ENCODE measurements at regions not wholly inside any gene's neighbourhood (a gene's known extent, or its start where the extent isn't known, plus 50 kb on each side); places are given as distances from the start of the nearest gene placed in this dataset.
"Not testable (repeated sequence)": the region's sequence is repeated elsewhere in the genome, so short reads cannot be mapped to it uniquely, and the experiment has no call there.

DNA sequence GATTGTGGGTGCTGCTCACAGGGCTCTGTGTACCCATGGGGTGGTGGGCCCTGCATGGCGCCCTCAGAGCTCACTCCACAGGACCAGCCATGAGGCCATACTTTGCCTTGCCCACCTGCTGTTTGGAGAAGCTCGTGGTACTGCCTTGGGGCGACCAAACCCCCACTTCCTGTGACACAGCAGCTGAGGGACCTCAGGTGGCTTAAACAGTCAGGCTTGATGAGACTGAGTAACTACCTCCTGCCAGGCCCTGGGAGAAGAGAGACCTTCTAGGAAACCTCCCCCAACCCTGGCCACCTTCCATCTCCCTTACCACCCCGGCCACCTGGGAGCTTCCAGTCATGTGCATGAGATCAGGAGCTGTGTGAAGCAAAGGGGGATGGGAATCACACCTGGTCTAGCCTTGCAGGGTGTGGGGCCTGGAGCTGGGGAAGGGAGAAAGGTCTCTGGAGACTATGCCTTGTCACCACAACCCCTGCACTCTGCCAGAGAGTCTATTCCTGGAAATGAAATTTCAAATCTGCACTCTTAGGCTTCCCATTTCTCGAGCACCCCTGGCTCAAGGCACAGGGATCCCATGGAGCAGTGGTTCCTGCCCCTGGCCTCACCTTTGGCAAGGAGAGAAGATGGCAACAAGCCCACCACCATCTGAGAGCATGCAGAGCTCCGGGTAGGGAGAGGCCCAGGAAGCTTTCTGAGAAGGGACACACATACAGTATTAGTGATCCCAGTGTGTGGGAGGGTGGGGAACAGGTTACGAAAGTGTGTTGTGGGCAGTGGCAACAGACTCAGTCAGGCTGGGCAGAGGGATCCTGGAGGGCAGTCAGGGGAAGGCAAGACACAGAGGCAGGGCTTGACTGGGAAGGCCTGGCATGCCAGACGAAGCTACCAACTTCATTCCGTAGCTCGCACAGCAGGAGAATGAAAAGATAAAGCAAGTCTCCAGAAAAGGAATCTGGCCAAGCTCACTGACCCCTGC, 125.0 kb downstream of the URI1 start:
- Histone ChIP-seq H3K4me3 (ENCODE audit: low read length) (no peak overlapping the region), H2AFZ (ENCODE audit: low read depth, low read length) (no peak overlapping the region), H3K4me2 (ENCODE audit: low read length) (no peak overlapping the region), H3K36me3 (replicated peaks; ENCODE audit: low read depth, low read length) (no peaks in the 10 kb centered on the region), H3K27me3 (ENCODE audit: low read depth, low read length) (no peaks in the 10 kb centered on the region), H4K20me1 (ENCODE audit: insufficient read depth, low read length) (no peaks in the 10 kb centered on the region), H3K9me3 (ENCODE audit: insufficient read depth, low read length) (no peaks in the 10 kb centered on the region), H3K4me1 (ENCODE audit: low read length) (peaks cover 19% of the 10 kb centered on the region), H3K27ac (ENCODE audit: low read length) (no peak overlapping the region), H3K79me2 (ENCODE audit: low read length) (no peaks in the 10 kb centered on the region), H3K9ac (ENCODE audit: low read length) (no peak overlapping the region)
- TF ChIP-seq EZH2phosphoT487 (IDR thresholded peaks at IDR 0.05; ENCODE audit: low read depth): no peak
- TF ChIP-seq, protein P1, sequence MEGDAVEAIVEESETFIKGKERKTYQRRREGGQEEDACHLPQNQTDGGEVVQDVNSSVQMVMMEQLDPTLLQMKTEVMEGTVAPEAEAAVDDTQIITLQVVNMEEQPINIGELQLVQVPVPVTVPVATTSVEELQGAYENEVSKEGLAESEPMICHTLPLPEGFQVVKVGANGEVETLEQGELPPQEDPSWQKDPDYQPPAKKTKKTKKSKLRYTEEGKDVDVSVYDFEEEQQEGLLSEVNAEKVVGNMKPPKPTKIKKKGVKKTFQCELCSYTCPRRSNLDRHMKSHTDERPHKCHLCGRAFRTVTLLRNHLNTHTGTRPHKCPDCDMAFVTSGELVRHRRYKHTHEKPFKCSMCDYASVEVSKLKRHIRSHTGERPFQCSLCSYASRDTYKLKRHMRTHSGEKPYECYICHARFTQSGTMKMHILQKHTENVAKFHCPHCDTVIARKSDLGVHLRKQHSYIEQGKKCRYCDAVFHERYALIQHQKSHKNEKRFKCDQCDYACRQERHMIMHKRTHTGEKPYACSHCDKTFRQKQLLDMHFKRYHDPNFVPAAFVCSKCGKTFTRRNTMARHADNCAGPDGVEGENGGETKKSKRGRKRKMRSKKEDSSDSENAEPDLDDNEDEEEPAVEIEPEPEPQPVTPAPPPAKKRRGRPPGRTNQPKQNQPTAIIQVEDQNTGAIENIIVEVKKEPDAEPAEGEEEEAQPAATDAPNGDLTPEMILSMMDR (IDR thresholded peaks at IDR 0.05; ENCODE audit: low read depth, low read length): no peak

DNA sequence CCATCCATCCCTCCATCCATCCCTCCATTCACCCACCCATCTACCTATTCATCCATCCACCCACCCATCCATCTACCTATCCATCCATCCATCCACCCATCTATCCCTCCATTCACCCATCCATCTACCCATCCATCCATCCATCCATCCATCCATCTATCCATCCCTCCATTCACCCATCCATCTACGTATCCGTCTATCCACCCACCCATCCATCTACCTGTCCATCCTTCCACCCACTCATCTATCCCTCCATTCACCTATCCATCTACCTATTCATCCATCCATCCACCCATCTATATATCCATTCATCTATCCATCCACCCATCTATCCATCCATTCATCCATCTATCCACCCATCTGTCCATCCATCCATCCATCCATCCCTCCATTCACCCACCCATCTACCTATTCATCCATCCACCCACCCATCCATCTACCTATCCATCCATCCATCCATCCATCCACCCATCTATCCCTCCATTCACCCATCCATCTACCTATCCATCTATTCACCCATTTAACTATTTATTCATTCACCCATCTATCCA, 126.0 kb downstream of the URI1 start:
- not testable (repeated sequence) for H2AFZ ChIP-seq (ENCODE audit: low read depth, low read length); H3K4me3 ChIP-seq (ENCODE audit: low read length); H3K4me2 ChIP-seq (ENCODE audit: low read length); H3K9me3 ChIP-seq (ENCODE audit: insufficient read depth, low read length); H3K9ac ChIP-seq (ENCODE audit: low read length); H3K36me3 ChIP-seq (replicated peaks; ENCODE audit: low read depth, low read length); H3K27ac ChIP-seq (ENCODE audit: low read length); H3K27me3 ChIP-seq (ENCODE audit: low read depth, low read length); H3K79me2 ChIP-seq (ENCODE audit: low read length); H4K20me1 ChIP-seq (ENCODE audit: insufficient read depth, low read length)
- peaks cover 19% of the 10 kb centered on the region for H3K4me1 ChIP-seq (ENCODE audit: low read length)

DNA sequence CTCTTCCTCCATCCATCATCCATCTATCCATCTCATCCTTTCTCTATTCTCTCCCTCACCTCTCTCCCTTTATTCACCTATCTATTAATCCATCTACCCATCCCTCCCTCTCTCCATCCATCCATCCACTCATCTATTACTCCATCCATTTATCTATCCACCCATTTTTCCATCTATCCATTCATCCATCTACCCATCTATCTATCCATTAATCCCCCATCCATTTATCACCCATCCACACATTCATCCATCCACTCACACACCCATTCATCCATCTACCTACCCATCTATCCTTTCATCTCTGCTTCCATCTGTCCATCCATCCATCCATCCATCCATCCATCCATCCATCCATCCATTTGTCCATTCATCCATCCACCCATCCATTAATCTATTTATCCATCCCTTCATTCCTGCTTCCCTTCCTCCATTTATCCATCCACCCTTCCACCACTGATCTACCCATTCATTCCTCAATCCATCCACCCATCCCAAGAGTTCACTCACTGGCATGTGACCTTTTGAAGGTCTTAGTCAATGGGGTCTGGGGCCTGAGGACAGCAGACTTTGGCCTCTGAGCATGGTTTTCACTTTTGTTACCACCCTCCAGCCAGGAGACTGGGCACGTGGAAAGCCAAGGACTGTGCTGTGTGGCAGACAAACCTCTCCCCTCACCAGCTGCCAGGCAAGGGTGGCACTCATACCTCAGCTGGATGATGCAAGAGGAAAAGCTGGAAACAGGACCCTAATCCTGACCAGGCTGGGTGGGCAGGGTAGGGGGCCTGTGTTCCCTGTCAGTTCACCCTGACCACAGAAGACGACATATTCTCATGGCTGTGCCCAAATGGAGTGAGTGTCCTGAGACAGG, 126.7 kb downstream of the URI1 start:
- no peak overlapping the region for H3K9ac ChIP-seq (ENCODE audit: low read length)
- H2AFZ ChIP-seq (ENCODE audit: low read depth, low read length): no peak overlapping the region
- H4K20me1 ChIP-seq (ENCODE audit: insufficient read depth, low read length): no peaks in the 10 kb centered on the region
- no peaks in the 10 kb centered on the region for H3K9me3 ChIP-seq (ENCODE audit: insufficient read depth, low read length)
- H3K27ac ChIP-seq (ENCODE audit: low read length): no peak overlapping the region
- TF ChIP-seq, protein P1 (IDR thresholded peaks at IDR 0.05; ENCODE audit: low read depth, low read length): no peak
- TF ChIP-seq EZH2phosphoT487 (IDR thresholded peaks at IDR 0.05; ENCODE audit: low read depth): no peak
- no peaks in the 10 kb centered on the region for H3K79me2 ChIP-seq (ENCODE audit: low read length)
- no peak overlapping the region for H3K4me2 ChIP-seq (ENCODE audit: low read length)
- peaks cover 16% of the 10 kb centered on the region for H3K4me1 ChIP-seq (ENCODE audit: low read length)
- H3K27me3 ChIP-seq (ENCODE audit: low read depth, low read length): no peaks in the 10 kb centered on the region
- H3K4me3 ChIP-seq (ENCODE audit: low read length): no peak overlapping the region
- no peaks in the 10 kb centered on the region for H3K36me3 ChIP-seq (replicated peaks; ENCODE audit: low read depth, low read length)

DNA sequence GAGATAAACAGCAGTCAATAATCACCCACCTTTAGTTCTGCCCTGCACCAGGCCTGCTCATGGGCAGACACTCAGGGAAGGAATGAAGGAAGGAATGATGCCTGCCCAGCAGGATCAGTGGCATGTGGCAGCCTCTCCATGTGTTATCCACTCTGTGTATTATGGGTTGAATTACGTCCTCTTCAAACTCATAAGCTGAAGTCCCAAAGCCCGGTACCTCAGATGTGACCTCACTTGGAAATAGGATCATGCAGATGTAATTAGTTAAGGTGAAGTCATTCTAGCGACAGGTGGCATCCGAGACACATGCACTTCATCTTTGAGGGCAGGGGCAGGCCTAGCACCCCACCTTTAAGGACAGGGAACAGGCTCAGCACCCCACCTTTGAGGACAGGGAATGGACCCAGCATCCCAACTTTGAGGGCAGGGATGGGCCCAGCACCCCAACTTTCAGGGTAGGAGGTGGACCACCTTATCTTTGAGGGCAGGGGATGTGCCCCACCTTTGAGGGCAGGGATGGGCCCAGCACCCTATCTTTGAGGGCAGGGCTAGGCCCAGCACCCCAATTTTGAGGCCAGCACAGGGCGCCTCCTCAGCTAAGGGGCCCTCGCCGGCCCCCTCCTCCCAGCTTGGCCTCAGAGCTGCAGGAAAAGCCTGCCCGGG, 127.6 kb downstream of the URI1 start:
- Histone ChIP-seq H2AFZ (ENCODE audit: low read depth, low read length) (no peak overlapping the region), H3K9ac (ENCODE audit: low read length) (no peak overlapping the region), H3K9me3 (ENCODE audit: insufficient read depth, low read length) (no peaks in the 10 kb centered on the region), H3K27ac (ENCODE audit: low read length) (no peak overlapping the region), H3K79me2 (ENCODE audit: low read length) (no peaks in the 10 kb centered on the region), H3K4me1 (ENCODE audit: low read length) (peaks cover 7% of the 10 kb centered on the region), H3K27me3 (ENCODE audit: low read depth, low read length) (peaks cover 2% of the 10 kb centered on the region), H3K4me3 (ENCODE audit: low read length) (no peak overlapping the region), H4K20me1 (ENCODE audit: insufficient read depth, low read length) (no peaks in the 10 kb centered on the region), H3K4me2 (ENCODE audit: low read length) (no peak overlapping the region), H3K36me3 (replicated peaks; ENCODE audit: low read depth, low read length) (no peaks in the 10 kb centered on the region)
- TF ChIP-seq, protein P1 (IDR thresholded peaks at IDR 0.05; ENCODE audit: low read depth, low read length): no peak
- TF ChIP-seq EZH2phosphoT487 (IDR thresholded peaks at IDR 0.05; ENCODE audit: low read depth): no peak

All from OCI-LY3 (cell line).